GM12878 (cell line): ENCODE measurements at regions not wholly inside any gene's neighbourhood (a gene's known extent, or its start where the extent isn't known, plus 50 kb on each side); places are given as distances from the start of the nearest gene placed in this dataset.

Experiments
- ATAC-seq: fragments of 200-7000 bp; cut with Tn5 transposase; 3 replicates; pipeline ENCODE4 v1.9.1; 2020; ENCODE audit warnings: mild to moderate bottlenecking, moderate library complexity
- BruUV-seq: library from RNA; stranded (reverse); fragments of 400-500 nt; replicated peaks from 2 replicates; lab custom pipeline; 2021; lab: Mats Ljungman, UMichigan
- CTCF ChIA-PET: fragments of 300-600 bp; sonication (Branson Sonifier 250); formaldehyde crosslinking; extraction: SDS; loops from one replicate; lab custom pipeline; 2021; ENCODE audit warnings: inconsistent platforms; lab: Yijun Ruan, JAX
- POLR2A ChIA-PET: fragments of 350-600 bp; formaldehyde crosslinking; extraction: SDS; loops from one replicate; lab custom pipeline; 2021; ENCODE audit warnings: inconsistent platforms; lab: Charles Lee
- RAD21 ChIA-PET: fragments of 300-600 bp; sonication (Branson Sonifier 250); formaldehyde crosslinking; loops from one replicate; lab custom pipeline; 2023; ENCODE audit warnings: antibody characterized with exemption; ENCODE audit not compliant: unreplicated experiment; lab: Charles Lee
- SMC1A ChIA-PET: fragments of 300-600 bp; sonication (Branson Sonifier 250); formaldehyde crosslinking; loops from one replicate; lab custom pipeline; 2023; ENCODE audit not compliant: unreplicated experiment, uncharacterized antibody; lab: Charles Lee
- DNase-seq: peaks from one replicate; pipeline ENCODE4 v3.0.0-alpha.2; 2011; ENCODE audit warnings: low read depth, low spot score
- FAIRE-seq: peaks from 3 replicates; lab custom pipeline; 2011; peaks lifted over from hg19 to GRCh38; lab: Jason Lieb, UNC
- H2AFZ ChIP-seq: 2 replicates; pipeline ENCODE4 v1.6.0; 2011; ENCODE audit warnings: low read depth, low read length, control low read depth; ENCODE audit not compliant: control insufficient read depth
- H3K27ac ChIP-seq: 2 replicates; pipeline ENCODE4 v1.5.1; 2011; ENCODE audit warnings: control low read depth; ENCODE audit not compliant: control insufficient read depth, insufficient read depth
- H3K27me3 ChIP-seq, 2 experiments: replicated peaks in 1 of 2; 2 replicates each; pipeline versions ENCODE4 v1.6.0 to v1.6.1; 2011; ENCODE audit warnings: low read length in 1 of 2; ENCODE audit not compliant: control insufficient read depth in 2 of 2, insufficient read depth in 2 of 2
- H3K36me3 ChIP-seq, 2 experiments: 2 replicates each; pipeline ENCODE4 v1.5.1; 2011; ENCODE audit warnings: low read length in 1 of 2; ENCODE audit not compliant: control insufficient read depth in 2 of 2, insufficient read depth in 2 of 2
- H3K4me1 ChIP-seq: 2 replicates; pipeline ENCODE4 v1.6.1; 2011; ENCODE audit warnings: mild to moderate bottlenecking, low read length, moderate library complexity, mixed read lengths; ENCODE audit not compliant: control insufficient read depth, insufficient read depth
- H3K4me2 ChIP-seq: 2 replicates; pipeline ENCODE4 v1.6.0; 2011; ENCODE audit warnings: control low read depth; ENCODE audit not compliant: control insufficient read depth, insufficient read depth
- H3K4me3 ChIP-seq: fragments of 200-600 bp; sonication (generic); 2 replicates; pipeline ENCODE4 v1.5.1; 2016
- H3K79me2 ChIP-seq: 2 replicates; pipeline ENCODE4 v1.6.0; 2011; ENCODE audit warnings: low read length; ENCODE audit not compliant: control insufficient read depth, insufficient read depth
- H3K9ac ChIP-seq: 2 replicates; pipeline ENCODE4 v1.8.0; 2011; ENCODE audit warnings: low read length, control low read depth, mixed read lengths; ENCODE audit not compliant: control insufficient read depth, insufficient read depth
- H3K9me3 ChIP-seq: replicated peaks from 3 replicates; pipeline ENCODE4 v1.5.1; 2011; ENCODE audit warnings: mild to moderate bottlenecking, low read length; ENCODE audit not compliant: control insufficient read depth, insufficient read depth
- H4K20me1 ChIP-seq: 2 replicates; pipeline ENCODE4 v1.6.0; 2011; ENCODE audit not compliant: control insufficient read depth, insufficient read depth
- BCL11A ChIP-seq: IDR thresholded peaks from 2 replicates; pipeline ENCODE4 v1.6.1; 2011; ENCODE audit warnings: low read depth, low read length
- BHLHE40 ChIP-seq, 2 experiments: fragments of 450-650 bp in 1 of 2; IDR thresholded peaks; 2 replicates each; pipeline ENCODE4 v1.6.1; 2011 to 2017; ENCODE audit warnings: low read depth in 2 of 2, borderline replicate concordance in 1 of 2, improper control_type of control experiment in 1 of 2, low read length in 1 of 2, mild to moderate bottlenecking in 1 of 2
- CEBPZ ChIP-seq: fragments of 150-350 bp; IDR thresholded peaks from 2 replicates; pipeline ENCODE4 v1.6.1; 2016; ENCODE audit warnings: low read depth, low read length
- CREB1 ChIP-seq: IDR thresholded peaks from 2 replicates; pipeline ENCODE4 v1.6.1; 2012; ENCODE audit warnings: low read depth, mild to moderate bottlenecking, inconsistent platforms
- HDGF ChIP-seq: fragments of 450-650 bp; IDR thresholded peaks from 2 replicates; pipeline ENCODE4 v1.6.1; 2016; ENCODE audit warnings: antibody characterized with exemption
- IKZF2 ChIP-seq, 2 experiments: fragments of 450-650 bp; IDR thresholded peaks; 2 replicates each; pipeline ENCODE4 v1.6.1; 2017; ENCODE audit warnings: mild to moderate bottlenecking in 2 of 2, moderate library complexity in 2 of 2
- JUND ChIP-seq: IDR thresholded peaks from 2 replicates; pipeline ENCODE4 v1.6.1; 2012; ENCODE audit warnings: low read depth, mild to moderate bottlenecking, low read length, improper control_type of control experiment, moderate library complexity
- KLF5 ChIP-seq: fragments of 450-650 bp; IDR thresholded peaks from 2 replicates; pipeline ENCODE4 v1.6.1; 2014; ENCODE audit warnings: mild to moderate bottlenecking; ENCODE audit not compliant: partially characterized antibody
- POLR2AphosphoS5 ChIP-seq: IDR thresholded peaks from 2 replicates; pipeline ENCODE4 v1.6.1; 2011; ENCODE audit warnings: mild to moderate bottlenecking, low read length, inconsistent platforms
- RAD51 ChIP-seq: fragments of 450-650 bp; IDR thresholded peaks from 2 replicates; pipeline ENCODE4 v1.6.1; 2016; ENCODE audit warnings: moderate library complexity, mild to moderate bottlenecking, inconsistent platforms
- WGBS: methylation state at CpG from one replicate; pipeline ENCODE4 v1.1.6; 2016; ENCODE audit warnings: low lambda C conversion rate; ENCODE audit not compliant: insufficient replicate concordance, insufficient coverage; ENCODE audit errors: missing lambda C conversion rate; 5-methylcytosine and 5-hydroxymethylcytosine counted together
- in situ Hi-C: fragments of 300-500 bp; cut with MboI; formaldehyde crosslinking; loops from 9 replicates; pipeline ENCODE4 v1.14.3; 2018; ENCODE audit warnings: mixed read lengths
- intact Hi-C: fragments of 100-400 bp; cut with micrococcal nuclease; formaldehyde crosslinking; loops from one replicate; pipeline ENCODE4 v1.14.2; 2022; ENCODE audit not compliant: unreplicated experiment
- TF ChIP-seq, protein P1 (sequence below): fragments of 450-650 bp; IDR thresholded peaks from 2 replicates; pipeline ENCODE4 v1.6.1; 2017; ENCODE audit warnings: mild to moderate bottlenecking, moderate library complexity
- TF ChIP-seq, protein P2 (sequence below): fragments of 450-650 bp; IDR thresholded peaks from 2 replicates; pipeline ENCODE4 v1.6.1; 2016; ENCODE audit warnings: mild to moderate bottlenecking, moderate library complexity, borderline replicate concordance

- TF ChIP-seq RAD51 (no peak), POLR2AphosphoS5 (no peak), CREB1 (no peak), JUND (no peak)
- TF ChIP-seq, protein P1, sequence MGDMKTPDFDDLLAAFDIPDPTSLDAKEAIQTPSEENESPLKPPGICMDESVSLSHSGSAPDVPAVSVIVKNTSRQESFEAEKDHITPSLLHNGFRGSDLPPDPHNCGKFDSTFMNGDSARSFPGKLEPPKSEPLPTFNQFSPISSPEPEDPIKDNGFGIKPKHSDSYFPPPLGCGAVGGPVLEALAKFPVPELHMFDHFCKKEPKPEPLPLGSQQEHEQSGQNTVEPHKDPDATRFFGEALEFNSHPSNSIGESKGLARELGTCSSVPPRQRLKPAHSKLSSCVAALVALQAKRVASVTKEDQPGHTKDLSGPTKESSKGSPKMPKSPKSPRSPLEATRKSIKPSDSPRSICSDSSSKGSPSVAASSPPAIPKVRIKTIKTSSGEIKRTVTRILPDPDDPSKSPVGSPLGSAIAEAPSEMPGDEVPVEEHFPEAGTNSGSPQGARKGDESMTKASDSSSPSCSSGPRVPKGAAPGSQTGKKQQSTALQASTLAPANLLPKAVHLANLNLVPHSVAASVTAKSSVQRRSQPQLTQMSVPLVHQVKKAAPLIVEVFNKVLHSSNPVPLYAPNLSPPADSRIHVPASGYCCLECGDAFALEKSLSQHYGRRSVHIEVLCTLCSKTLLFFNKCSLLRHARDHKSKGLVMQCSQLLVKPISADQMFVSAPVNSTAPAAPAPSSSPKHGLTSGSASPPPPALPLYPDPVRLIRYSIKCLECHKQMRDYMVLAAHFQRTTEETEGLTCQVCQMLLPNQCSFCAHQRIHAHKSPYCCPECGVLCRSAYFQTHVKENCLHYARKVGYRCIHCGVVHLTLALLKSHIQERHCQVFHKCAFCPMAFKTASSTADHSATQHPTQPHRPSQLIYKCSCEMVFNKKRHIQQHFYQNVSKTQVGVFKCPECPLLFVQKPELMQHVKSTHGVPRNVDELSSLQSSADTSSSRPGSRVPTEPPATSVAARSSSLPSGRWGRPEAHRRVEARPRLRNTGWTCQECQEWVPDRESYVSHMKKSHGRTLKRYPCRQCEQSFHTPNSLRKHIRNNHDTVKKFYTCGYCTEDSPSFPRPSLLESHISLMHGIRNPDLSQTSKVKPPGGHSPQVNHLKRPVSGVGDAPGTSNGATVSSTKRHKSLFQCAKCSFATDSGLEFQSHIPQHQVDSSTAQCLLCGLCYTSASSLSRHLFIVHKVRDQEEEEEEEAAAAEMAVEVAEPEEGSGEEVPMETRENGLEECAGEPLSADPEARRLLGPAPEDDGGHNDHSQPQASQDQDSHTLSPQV, result no peak
These were observed 194.4 kb upstream of the PCDH7 start (continued) for GRCh38 chr4:30525662-30526315.

DNA sequence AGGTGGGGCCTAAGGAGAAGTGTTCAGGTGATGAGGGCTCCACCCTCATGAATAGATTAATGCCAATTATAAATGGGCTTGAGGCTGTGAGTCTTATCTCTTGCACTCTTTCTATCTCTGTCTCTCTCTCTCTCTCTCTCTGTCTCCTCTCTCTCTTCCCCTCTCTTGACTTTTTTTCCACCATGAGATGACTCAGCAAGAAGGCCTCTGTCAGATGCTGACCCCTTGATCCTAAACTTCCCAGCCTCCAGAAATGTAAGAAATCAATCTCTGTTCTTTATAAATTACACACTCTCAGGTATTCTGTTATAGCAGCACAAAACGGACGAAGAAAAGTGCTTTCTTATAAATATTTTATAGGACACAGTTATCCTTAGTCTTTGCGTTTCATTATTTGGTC lies 184.9 kb upstream of the PCDH7 start:
- intact Hi-C loops (no loop called here), in situ Hi-C loops (no loop called here)
- RAD21 ChIA-PET, result no interaction called here
- DNase-seq (no peak), ATAC-seq (no peak), FAIRE-seq (no peak)
- Histone ChIP-seq H3K27ac (no peak overlapping the region), H4K20me1 (no peaks in the 10 kb centered on the region), H2AFZ (no peak overlapping the region), H3K4me2 (no peak overlapping the region), H3K9ac (no peak overlapping the region), H3K4me3 (no peak overlapping the region), H3K27me3 (no peaks in the 10 kb centered on the region), H3K4me1 (no peaks in the 10 kb centered on the region), H3K36me3 (no peaks in the 10 kb centered on the region), H3K79me2 (no peaks in the 10 kb centered on the region), H3K9me3 (no peaks in the 10 kb centered on the region)
- 7% methylated on average over 3 of the region's 3 CpGs for WGBS
- CTCF ChIA-PET, result no interaction called here
- SMC1A ChIA-PET, result no interaction called here
- POLR2A ChIA-PET, result no interaction called here
- BruUV-seq, result no TSS peak
- TF ChIP-seq, protein P2, sequence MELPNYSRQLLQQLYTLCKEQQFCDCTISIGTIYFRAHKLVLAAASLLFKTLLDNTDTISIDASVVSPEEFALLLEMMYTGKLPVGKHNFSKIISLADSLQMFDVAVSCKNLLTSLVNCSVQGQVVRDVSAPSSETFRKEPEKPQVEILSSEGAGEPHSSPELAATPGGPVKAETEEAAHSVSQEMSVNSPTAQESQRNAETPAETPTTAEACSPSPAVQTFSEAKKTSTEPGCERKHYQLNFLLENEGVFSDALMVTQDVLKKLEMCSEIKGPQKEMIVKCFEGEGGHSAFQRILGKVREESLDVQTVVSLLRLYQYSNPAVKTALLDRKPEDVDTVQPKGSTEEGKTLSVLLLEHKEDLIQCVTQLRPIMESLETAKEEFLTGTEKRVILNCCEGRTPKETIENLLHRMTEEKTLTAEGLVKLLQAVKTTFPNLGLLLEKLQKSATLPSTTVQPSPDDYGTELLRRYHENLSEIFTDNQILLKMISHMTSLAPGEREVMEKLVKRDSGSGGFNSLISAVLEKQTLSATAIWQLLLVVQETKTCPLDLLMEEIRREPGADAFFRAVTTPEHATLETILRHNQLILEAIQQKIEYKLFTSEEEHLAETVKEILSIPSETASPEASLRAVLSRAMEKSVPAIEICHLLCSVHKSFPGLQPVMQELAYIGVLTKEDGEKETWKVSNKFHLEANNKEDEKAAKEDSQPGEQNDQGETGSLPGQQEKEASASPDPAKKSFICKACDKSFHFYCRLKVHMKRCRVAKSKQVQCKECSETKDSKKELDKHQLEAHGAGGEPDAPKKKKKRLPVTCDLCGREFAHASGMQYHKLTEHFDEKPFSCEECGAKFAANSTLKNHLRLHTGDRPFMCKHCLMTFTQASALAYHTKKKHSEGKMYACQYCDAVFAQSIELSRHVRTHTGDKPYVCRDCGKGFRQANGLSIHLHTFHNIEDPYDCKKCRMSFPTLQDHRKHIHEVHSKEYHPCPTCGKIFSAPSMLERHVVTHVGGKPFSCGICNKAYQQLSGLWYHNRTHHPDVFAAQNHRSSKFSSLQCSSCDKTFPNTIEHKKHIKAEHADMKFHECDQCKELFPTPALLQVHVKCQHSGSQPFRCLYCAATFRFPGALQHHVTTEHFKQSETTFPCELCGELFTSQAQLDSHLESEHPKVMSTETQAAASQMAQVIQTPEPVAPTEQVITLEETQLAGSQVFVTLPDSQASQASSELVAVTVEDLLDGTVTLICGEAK, result no peak
- TF ChIP-seq KLF5, result no peak
- no peak for TF ChIP-seq CEBPZ
- no peak for TF ChIP-seq BHLHE40 (IDR thresholded peaks at IDR 0.05; ENCODE audit: borderline replicate concordance in 1 of 2, low read depth in 2 of 2, low read length in 1 of 2)
- no peak for TF ChIP-seq IKZF2 (IDR thresholded peaks at IDR 0.05)
- no peak for TF ChIP-seq BCL11A
- no peak for TF ChIP-seq HDGF
